SK-N-SH (cell line): ENCODE measurements at regions not wholly inside any gene's neighbourhood (a gene's known extent, or its start where the extent isn't known, plus 50 kb on each side); places are given as distances from the start of the nearest gene placed in this dataset.

Experiments used
- CTCF ChIA-PET: fragments of 300-600, 350-600 bp; formaldehyde crosslinking; extraction: SDS; loops from one replicate; lab custom pipeline; 2021; lab: Yijun Ruan, JAX
- POLR2A ChIA-PET: fragments of 350-600 bp; sonication (Branson Sonifier 250); formaldehyde crosslinking; extraction: SDS; loops from one replicate; lab custom pipeline; 2020; ENCODE audit warnings: antibody characterized with exemption, inconsistent platforms; lab: Yijun Ruan, JAX
- DNase-seq: peaks from one replicate; pipeline ENCODE4 v3.0.0; 2012
- H2AFZ ChIP-seq: fragments of 200-600 bp; sonication (generic); 2 replicates; pipeline ENCODE4 v1.8.1; 2016; ENCODE audit warnings: antibody characterized with exemption, mild to moderate bottlenecking, low read depth
- H3F3A ChIP-seq: fragments of 200-600 bp; sonication (generic); replicated peaks from 2 replicates; pipeline ENCODE3; 2016; ENCODE audit warnings: antibody characterized with exemption, mild to moderate bottlenecking; ENCODE audit not compliant: insufficient read depth
- H3K27ac ChIP-seq, 2 experiments: fragments of 200-500 bp in 1 of 2; fragments of 200-600 bp in 1 of 2; sonication (Bioruptor generic) in 1 of 2; sonication (generic), shearing (Covaris generic) in 1 of 2; 2 replicates each; pipeline versions ENCODE4 v1.5.1 to v1.6.1; 2014 to 2016; ENCODE audit warnings: low read depth in 2 of 2, inconsistent platforms in 1 of 2, low read length in 1 of 2, mild to moderate bottlenecking in 1 of 2, mixed read lengths in 1 of 2
- H3K27me3 ChIP-seq: fragments of 200-600 bp; sonication (generic), shearing (Covaris generic); 2 replicates; pipeline ENCODE4 v1.6.1; 2016; ENCODE audit warnings: mixed run types; ENCODE audit not compliant: insufficient read depth
- H3K36me3 ChIP-seq, 2 experiments: fragments of 200-500 bp in 1 of 2; fragments of 200-600 bp in 1 of 2; sonication (Bioruptor generic) in 1 of 2; sonication (generic) in 1 of 2; replicated peaks in 1 of 2; 2 replicates each; pipeline versions ENCODE3 to v1.5.1; 2014 to 2016; ENCODE audit warnings: low read length in 1 of 2, mild to moderate bottlenecking in 1 of 2; ENCODE audit not compliant: insufficient read depth in 2 of 2, control insufficient read depth in 1 of 2
- H3K4me1 ChIP-seq, 2 experiments: fragments of 200-500 bp in 1 of 2; fragments of 200-600 bp in 1 of 2; sonication (Bioruptor generic) in 1 of 2; sonication (generic), shearing (Covaris generic) in 1 of 2; 2 replicates each; pipeline versions ENCODE4 v1.5.1 to v1.6.1; 2014 to 2016; ENCODE audit warnings: low read depth in 1 of 2, low read length in 1 of 2, mixed run types in 1 of 2; ENCODE audit not compliant: insufficient read depth in 2 of 2, control insufficient read depth in 1 of 2
- H3K4me2 ChIP-seq: fragments of 200-600 bp; sonication (generic), shearing (Covaris generic); 2 replicates; pipeline ENCODE4 v1.6.1; 2017; ENCODE audit warnings: mixed run types
- H3K4me3 ChIP-seq, 2 experiments: fragments of 200-500 bp in 1 of 2; fragments of 200-600 bp in 1 of 2; sonication (Bioruptor generic) in 1 of 2; sonication (generic), shearing (Covaris generic) in 1 of 2; 2 replicates each; pipeline versions ENCODE4 v1.5.1 to v1.8.1; 2014 to 2016; ENCODE audit warnings: low read depth in 2 of 2, inconsistent platforms in 1 of 2, low read length in 1 of 2, mild to moderate bottlenecking in 1 of 2, mixed read lengths in 1 of 2, moderate library complexity in 1 of 2
- H3K79me2 ChIP-seq: fragments of 200-600 bp; sonication (generic); 2 replicates; pipeline ENCODE4 v1.8.1; 2017; ENCODE audit warnings: mild to moderate bottlenecking; ENCODE audit not compliant: insufficient read depth
- H3K9ac ChIP-seq: fragments of 200-600 bp; sonication (generic); 2 replicates; pipeline ENCODE4 v1.6.1; 2017; ENCODE audit warnings: mixed run types
- H3K9me2 ChIP-seq: fragments of 200-600 bp; sonication (generic); 2 replicates; pipeline ENCODE4 v1.6.1; 2017; ENCODE audit warnings: mixed run types
- H3K9me3 ChIP-seq: fragments of 200-600 bp; sonication (generic); 2 replicates; pipeline ENCODE4 v1.6.1; 2017; ENCODE audit warnings: mixed run types, mild to moderate bottlenecking, moderate library complexity
- H4K20me1 ChIP-seq: fragments of 200-600 bp; sonication (generic); 2 replicates; pipeline ENCODE4 v1.6.1; 2017; ENCODE audit warnings: mild to moderate bottlenecking, mixed run types; ENCODE audit not compliant: insufficient read depth
- CHD2 ChIP-seq: fragments of 150-350 bp; IDR thresholded peaks from 2 replicates; pipeline ENCODE4 v1.6.1; 2018; ENCODE audit warnings: low read length; ENCODE audit not compliant: partially characterized antibody
- EP300 ChIP-seq, 2 experiments: IDR thresholded peaks; 2 replicates each; pipeline versions ENCODE4 v1.4.0 to v1.6.1; 2012; ENCODE audit warnings: borderline replicate concordance in 1 of 2, low read depth in 1 of 2, low read length in 1 of 2
- EZH2phosphoT487 ChIP-seq: fragments of 200-600 bp; sonication (generic); IDR thresholded peaks from 2 replicates; pipeline ENCODE4 v1.6.1; 2017; ENCODE audit warnings: low read depth, mixed run types, mild to moderate bottlenecking, antibody characterized with exemption, moderate library complexity, borderline replicate concordance
- FOSL2 ChIP-seq: IDR thresholded peaks from 2 replicates; pipeline ENCODE4 v1.4.0; 2012; ENCODE audit warnings: low read depth, mild to moderate bottlenecking, moderate library complexity, borderline replicate concordance
- JUND ChIP-seq: IDR thresholded peaks from 2 replicates; pipeline ENCODE4 v1.4.0; 2012
- MEF2A ChIP-seq: IDR thresholded peaks from 2 replicates; pipeline ENCODE4 v1.4.0; 2012; ENCODE audit warnings: low read depth, borderline replicate concordance
- NFIC ChIP-seq: IDR thresholded peaks from 2 replicates; pipeline ENCODE4 v1.4.0; 2012; ENCODE audit warnings: borderline replicate concordance
- NRF1 ChIP-seq: IDR thresholded peaks from 2 replicates; pipeline ENCODE4 v1.6.1; 2012; ENCODE audit warnings: low read depth, mild to moderate bottlenecking, low read length
- SIN3A ChIP-seq: IDR thresholded peaks from 2 replicates; pipeline ENCODE4 v1.6.1; 2012; ENCODE audit warnings: low read depth, mild to moderate bottlenecking, low read length, moderate library complexity, borderline replicate concordance
- TAF1 ChIP-seq: IDR thresholded peaks from 2 replicates; pipeline ENCODE4 v1.6.1; 2012; ENCODE audit warnings: low read depth, mild to moderate bottlenecking, low read length, moderate library complexity, borderline replicate concordance
- TCF12 ChIP-seq: IDR thresholded peaks from 2 replicates; pipeline ENCODE4 v1.4.0; 2012
- YY1 ChIP-seq: IDR thresholded peaks from 2 replicates; pipeline ENCODE4 v1.4.0; 2012; ENCODE audit warnings: low read depth, mild to moderate bottlenecking
- TF ChIP-seq, protein P1 (sequence below): fragments of 200-600 bp; sonication (generic); IDR thresholded peaks from 2 replicates; pipeline ENCODE4 v1.6.1; 2017; ENCODE audit warnings: antibody characterized with exemption, mild to moderate bottlenecking, moderate library complexity
- TF ChIP-seq, protein P2 (sequence below): fragments of 150-350 bp; IDR thresholded peaks from 2 replicates; pipeline ENCODE4 v1.6.1; 2017; ENCODE audit warnings: antibody characterized with exemption, low read length, low read depth, borderline replicate concordance
- TF ChIP-seq, protein P3 (sequence below): fragments of 150-350 bp; IDR thresholded peaks from 2 replicates; pipeline ENCODE4 v1.6.1; 2016; ENCODE audit warnings: mild to moderate bottlenecking, low read depth, low read length
- TF ChIP-seq, protein P4 (sequence below): IDR thresholded peaks from 2 replicates; pipeline ENCODE4 v1.6.1; 2012; ENCODE audit warnings: mild to moderate bottlenecking, low read depth, low read length, moderate library complexity

DNA sequence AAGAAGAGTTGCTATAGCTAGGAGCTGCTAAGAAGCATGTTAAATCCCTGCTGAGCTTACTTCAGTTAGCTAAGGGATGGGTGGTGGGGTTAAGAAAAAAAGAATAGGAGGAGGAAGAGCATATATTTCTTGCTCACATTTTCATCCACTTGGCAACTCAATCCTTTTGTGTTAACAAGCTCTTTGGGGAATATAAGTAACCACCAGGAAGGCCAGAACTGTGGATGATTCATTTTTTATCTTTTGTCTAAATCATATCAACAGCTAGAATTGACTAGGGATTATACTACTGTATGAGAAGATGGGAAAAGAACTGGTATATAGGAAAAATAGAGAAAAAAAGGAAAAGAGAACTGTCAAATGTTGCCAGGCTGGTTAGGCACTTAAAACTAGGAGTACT, 555.3 kb upstream of the ARRDC3 start:
- CTCF ChIA-PET: interaction anchor here (1.2 to 1.5 kb wide), 2 partner anchors 9 to 29 kb away, joined by 3 to 6 read pairs; no protein-coding TSS in a partner anchor

DNA sequence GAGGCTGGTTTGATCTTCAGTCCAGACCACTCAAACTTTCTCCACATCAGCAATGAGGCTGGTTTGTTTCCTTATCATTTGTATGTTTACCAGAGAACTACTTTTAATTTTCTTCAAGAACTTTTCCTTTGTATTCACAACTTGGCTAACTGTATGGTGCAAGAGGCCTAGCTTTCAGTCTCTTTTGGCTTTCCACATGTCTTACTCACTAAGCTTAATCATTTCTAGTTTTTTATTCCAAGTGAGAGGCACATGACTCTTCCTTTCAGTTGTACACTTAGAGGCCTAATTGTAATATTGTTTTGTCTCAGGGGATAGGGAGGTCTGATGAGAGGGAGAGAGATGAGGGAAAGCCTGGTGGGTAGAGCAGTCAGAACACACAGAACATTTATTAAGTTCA, 554.0 kb upstream of the ARRDC3 start:
- H3F3A ChIP-seq: peaks cover 4% of the 10 kb centered on the region
- no peaks in the 10 kb centered on the region for H3K79me2 ChIP-seq
- no peaks in the 10 kb centered on the region for H3K36me3 ChIP-seq
- H3K4me3 ChIP-seq: no peak overlapping the region
- H3K9ac ChIP-seq: no peak overlapping the region
- DNase-seq: no peak
- H3K4me1 ChIP-seq: no peaks in the 10 kb centered on the region
- no peaks in the 10 kb centered on the region for H3K9me3 ChIP-seq
- CTCF ChIA-PET: no interaction called here
- no peak overlapping the region for H3K27ac ChIP-seq
- H3K9me2 ChIP-seq: no peaks in the 10 kb centered on the region
- H2AFZ ChIP-seq: no peak overlapping the region
- POLR2A ChIA-PET: no interaction called here
- H4K20me1 ChIP-seq: no peaks in the 10 kb centered on the region
- H3K4me2 ChIP-seq: no peak overlapping the region
- TF ChIP-seq, protein P1, sequence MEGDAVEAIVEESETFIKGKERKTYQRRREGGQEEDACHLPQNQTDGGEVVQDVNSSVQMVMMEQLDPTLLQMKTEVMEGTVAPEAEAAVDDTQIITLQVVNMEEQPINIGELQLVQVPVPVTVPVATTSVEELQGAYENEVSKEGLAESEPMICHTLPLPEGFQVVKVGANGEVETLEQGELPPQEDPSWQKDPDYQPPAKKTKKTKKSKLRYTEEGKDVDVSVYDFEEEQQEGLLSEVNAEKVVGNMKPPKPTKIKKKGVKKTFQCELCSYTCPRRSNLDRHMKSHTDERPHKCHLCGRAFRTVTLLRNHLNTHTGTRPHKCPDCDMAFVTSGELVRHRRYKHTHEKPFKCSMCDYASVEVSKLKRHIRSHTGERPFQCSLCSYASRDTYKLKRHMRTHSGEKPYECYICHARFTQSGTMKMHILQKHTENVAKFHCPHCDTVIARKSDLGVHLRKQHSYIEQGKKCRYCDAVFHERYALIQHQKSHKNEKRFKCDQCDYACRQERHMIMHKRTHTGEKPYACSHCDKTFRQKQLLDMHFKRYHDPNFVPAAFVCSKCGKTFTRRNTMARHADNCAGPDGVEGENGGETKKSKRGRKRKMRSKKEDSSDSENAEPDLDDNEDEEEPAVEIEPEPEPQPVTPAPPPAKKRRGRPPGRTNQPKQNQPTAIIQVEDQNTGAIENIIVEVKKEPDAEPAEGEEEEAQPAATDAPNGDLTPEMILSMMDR: no peak
- no peak for TF ChIP-seq SIN3A
- TF ChIP-seq NRF1: no peak
- TF ChIP-seq TAF1: no peak
- TF ChIP-seq, protein P2, sequence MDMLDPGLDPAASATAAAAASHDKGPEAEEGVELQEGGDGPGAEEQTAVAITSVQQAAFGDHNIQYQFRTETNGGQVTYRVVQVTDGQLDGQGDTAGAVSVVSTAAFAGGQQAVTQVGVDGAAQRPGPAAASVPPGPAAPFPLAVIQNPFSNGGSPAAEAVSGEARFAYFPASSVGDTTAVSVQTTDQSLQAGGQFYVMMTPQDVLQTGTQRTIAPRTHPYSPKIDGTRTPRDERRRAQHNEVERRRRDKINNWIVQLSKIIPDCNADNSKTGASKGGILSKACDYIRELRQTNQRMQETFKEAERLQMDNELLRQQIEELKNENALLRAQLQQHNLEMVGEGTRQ: no peak
- no peak for TF ChIP-seq CHD2
- no peak for TF ChIP-seq TCF12
- no peak for TF ChIP-seq NFIC
- no peak for TF ChIP-seq MEF2A
- TF ChIP-seq, protein P3, sequence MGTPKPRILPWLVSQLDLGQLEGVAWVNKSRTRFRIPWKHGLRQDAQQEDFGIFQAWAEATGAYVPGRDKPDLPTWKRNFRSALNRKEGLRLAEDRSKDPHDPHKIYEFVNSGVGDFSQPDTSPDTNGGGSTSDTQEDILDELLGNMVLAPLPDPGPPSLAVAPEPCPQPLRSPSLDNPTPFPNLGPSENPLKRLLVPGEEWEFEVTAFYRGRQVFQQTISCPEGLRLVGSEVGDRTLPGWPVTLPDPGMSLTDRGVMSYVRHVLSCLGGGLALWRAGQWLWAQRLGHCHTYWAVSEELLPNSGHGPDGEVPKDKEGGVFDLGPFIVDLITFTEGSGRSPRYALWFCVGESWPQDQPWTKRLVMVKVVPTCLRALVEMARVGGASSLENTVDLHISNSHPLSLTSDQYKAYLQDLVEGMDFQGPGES: no peak
- no peak for TF ChIP-seq EZH2phosphoT487
- TF ChIP-seq YY1: no peak
- H3K27me3 ChIP-seq: no peaks in the 10 kb centered on the region

More for the DNA sequence above, 555.3 kb upstream of the ARRDC3 start:
- Histone ChIP-seq H3K4me2 (no peak overlapping the region), H3K79me2 (no peaks in the 10 kb centered on the region), H3K36me3 (no peaks in the 10 kb centered on the region), H3F3A (peaks cover 4% of the 10 kb centered on the region), H3K27ac (no peak overlapping the region; a peak in 1 of 4 replicates), H3K4me1 (no peaks in the 10 kb centered on the region), H3K9ac (no peak overlapping the region), H3K27me3 (no peaks in the 10 kb centered on the region), H3K9me2 (no peaks in the 10 kb centered on the region), H2AFZ (peak overlapping the region; percentile 21; the same call in 1 of the 2 replicates), H4K20me1 (no peaks in the 10 kb centered on the region), H3K9me3 (no peaks in the 10 kb centered on the region), H3K4me3 (no peak overlapping the region)
- POLR2A ChIA-PET: no interaction called here
- no peak for DNase-seq
- TF ChIP-seq, protein P4, sequence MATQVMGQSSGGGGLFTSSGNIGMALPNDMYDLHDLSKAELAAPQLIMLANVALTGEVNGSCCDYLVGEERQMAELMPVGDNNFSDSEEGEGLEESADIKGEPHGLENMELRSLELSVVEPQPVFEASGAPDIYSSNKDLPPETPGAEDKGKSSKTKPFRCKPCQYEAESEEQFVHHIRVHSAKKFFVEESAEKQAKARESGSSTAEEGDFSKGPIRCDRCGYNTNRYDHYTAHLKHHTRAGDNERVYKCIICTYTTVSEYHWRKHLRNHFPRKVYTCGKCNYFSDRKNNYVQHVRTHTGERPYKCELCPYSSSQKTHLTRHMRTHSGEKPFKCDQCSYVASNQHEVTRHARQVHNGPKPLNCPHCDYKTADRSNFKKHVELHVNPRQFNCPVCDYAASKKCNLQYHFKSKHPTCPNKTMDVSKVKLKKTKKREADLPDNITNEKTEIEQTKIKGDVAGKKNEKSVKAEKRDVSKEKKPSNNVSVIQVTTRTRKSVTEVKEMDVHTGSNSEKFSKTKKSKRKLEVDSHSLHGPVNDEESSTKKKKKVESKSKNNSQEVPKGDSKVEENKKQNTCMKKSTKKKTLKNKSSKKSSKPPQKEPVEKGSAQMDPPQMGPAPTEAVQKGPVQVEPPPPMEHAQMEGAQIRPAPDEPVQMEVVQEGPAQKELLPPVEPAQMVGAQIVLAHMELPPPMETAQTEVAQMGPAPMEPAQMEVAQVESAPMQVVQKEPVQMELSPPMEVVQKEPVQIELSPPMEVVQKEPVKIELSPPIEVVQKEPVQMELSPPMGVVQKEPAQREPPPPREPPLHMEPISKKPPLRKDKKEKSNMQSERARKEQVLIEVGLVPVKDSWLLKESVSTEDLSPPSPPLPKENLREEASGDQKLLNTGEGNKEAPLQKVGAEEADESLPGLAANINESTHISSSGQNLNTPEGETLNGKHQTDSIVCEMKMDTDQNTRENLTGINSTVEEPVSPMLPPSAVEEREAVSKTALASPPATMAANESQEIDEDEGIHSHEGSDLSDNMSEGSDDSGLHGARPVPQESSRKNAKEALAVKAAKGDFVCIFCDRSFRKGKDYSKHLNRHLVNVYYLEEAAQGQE: no peak
- TF ChIP-seq NRF1 (no peak), JUND (0 out of 2 replicates have a peak, but pooled peaks have one; percentile 20), EP300 (IDR thresholded peaks at IDR 0.05; ENCODE audit: borderline replicate concordance in 1 of 2, low read depth in 1 of 2, low read length in 1 of 2) (peak in 1 of 2 experiments; percentile 20; a peak in 1 of 4 replicates), FOSL2 (peak; percentile 42; the same call in 1 of the 2 replicates)
- TF ChIP-seq, protein P3: no peak
